ENCODE measurements at regions not wholly inside any gene's neighbourhood (a gene's known extent, or its start where the extent isn't known, plus 50 kb on each side); places are given as distances from the start of the nearest gene placed in this dataset.

- H3K27ac ChIP-seq (ENCODE audit: low read depth, low read length), result no peak overlapping the region
- H3K18ac ChIP-seq (ENCODE audit: low read length), result no peak overlapping the region
- H3K79me1 ChIP-seq (ENCODE audit: low read length), result no peaks in the 10 kb centered on the region
- H3K36me3 ChIP-seq (ENCODE audit: control insufficient read depth, insufficient read depth, low read length), result no peaks in the 10 kb centered on the region
- H2BK120ac ChIP-seq (ENCODE audit: low read depth, low read length), result no peak overlapping the region
- no peak overlapping the region for H3K56ac ChIP-seq (ENCODE audit: low read length)
- no CpG with 5 or more reads among the region's 8 CpGs for WGBS (ENCODE audit: extremely low coverage, insufficient coverage, low lambda C conversion rate)
- H3K9ac ChIP-seq (ENCODE audit: low read length), result no peak overlapping the region
- no peak overlapping the region for H4K5ac ChIP-seq (ENCODE audit: low read length)
- no peak overlapping the region for H2AK5ac ChIP-seq (ENCODE audit: low read length)
- no peak overlapping the region for H2BK5ac ChIP-seq (ENCODE audit: low read length)
- H3K4ac ChIP-seq (ENCODE audit: low read depth, low read length), result no peak overlapping the region
- no peak overlapping the region for H3K23ac ChIP-seq (ENCODE audit: low read length)
- H3K79me2 ChIP-seq (ENCODE audit: control insufficient read depth, insufficient read depth, low read length), result no peaks in the 10 kb centered on the region
- H3K4me2 ChIP-seq (ENCODE audit: low read length), result no peak overlapping the region
- H3K27me3 ChIP-seq (ENCODE audit: insufficient read depth, low read length, poor library complexity), result no peaks in the 10 kb centered on the region
- peaks cover 2% of the 10 kb centered on the region for H3K4me1 ChIP-seq (ENCODE audit: control insufficient read depth, low read depth, low read length)
- H3K4me3 ChIP-seq (ENCODE audit: low read length), result no peak overlapping the region
- H4K8ac ChIP-seq (ENCODE audit: low read depth, low read length), result no peak overlapping the region
- no peak overlapping the region for H2BK15ac ChIP-seq (replicated peaks; ENCODE audit: low read depth)
- no peak for DNase-seq
Measured at GRCh38 chr18:56083523-56084287, 495.7 kb upstream of the TCF4 start.

DNA sequence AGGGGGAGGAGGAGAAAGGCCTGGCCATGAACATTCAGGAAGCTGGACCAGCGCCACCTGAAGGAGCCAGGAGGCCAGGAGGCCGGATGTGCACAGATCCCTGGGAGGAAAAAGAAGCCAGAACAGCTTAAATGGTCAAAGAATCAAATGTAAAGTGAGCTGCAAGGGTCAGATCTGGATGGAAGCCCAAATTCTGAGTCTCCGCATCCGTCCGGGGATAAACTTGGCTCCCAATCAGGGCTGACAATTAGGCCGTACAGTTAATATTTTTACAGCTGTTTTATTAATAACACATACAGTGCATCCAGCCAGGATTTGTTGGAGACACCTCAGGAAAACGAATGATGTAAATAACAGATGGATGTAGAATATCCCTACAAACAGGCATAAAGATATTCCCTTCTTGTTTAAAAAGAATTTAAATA, 495.1 kb upstream of the TCF4 start:
- WGBS (ENCODE audit: extremely low coverage, insufficient coverage, low lambda C conversion rate), result no CpG with 5 or more reads among the region's 7 CpGs
- H3K4ac ChIP-seq (ENCODE audit: low read depth, low read length), result no peak overlapping the region
- H3K4me3 ChIP-seq (ENCODE audit: low read length), result no peak overlapping the region
- H3K79me2 ChIP-seq (ENCODE audit: control insufficient read depth, insufficient read depth, low read length), result no peaks in the 10 kb centered on the region
- H3K4me1 ChIP-seq (ENCODE audit: control insufficient read depth, low read depth, low read length), result peaks cover 2% of the 10 kb centered on the region
- no peak overlapping the region for H3K23ac ChIP-seq (ENCODE audit: low read length)
- no peak overlapping the region for H3K56ac ChIP-seq (ENCODE audit: low read length)
- no peaks in the 10 kb centered on the region for H3K79me1 ChIP-seq (ENCODE audit: low read length)
- H2AK5ac ChIP-seq (ENCODE audit: low read length), result no peak overlapping the region
- no peak overlapping the region for H3K4me2 ChIP-seq (ENCODE audit: low read length)
- no peak overlapping the region for H2BK15ac ChIP-seq (replicated peaks; ENCODE audit: low read depth)
- no peak overlapping the region for H3K18ac ChIP-seq (ENCODE audit: low read length)
- no peaks in the 10 kb centered on the region for H3K27me3 ChIP-seq (ENCODE audit: insufficient read depth, low read length, poor library complexity)
- H3K27ac ChIP-seq (ENCODE audit: low read depth, low read length), result no peak overlapping the region
- no peak overlapping the region for H3K9ac ChIP-seq (ENCODE audit: low read length)
- peak; percentile 26 for DNase-seq
- no peak overlapping the region for H2BK120ac ChIP-seq (ENCODE audit: low read depth, low read length)
- H4K5ac ChIP-seq (ENCODE audit: low read length), result no peak overlapping the region
- H2BK5ac ChIP-seq (ENCODE audit: low read length), result no peak overlapping the region
- H4K8ac ChIP-seq (ENCODE audit: low read depth, low read length), result no peak overlapping the region
- no peaks in the 10 kb centered on the region for H3K36me3 ChIP-seq (ENCODE audit: control insufficient read depth, insufficient read depth, low read length)

DNA sequence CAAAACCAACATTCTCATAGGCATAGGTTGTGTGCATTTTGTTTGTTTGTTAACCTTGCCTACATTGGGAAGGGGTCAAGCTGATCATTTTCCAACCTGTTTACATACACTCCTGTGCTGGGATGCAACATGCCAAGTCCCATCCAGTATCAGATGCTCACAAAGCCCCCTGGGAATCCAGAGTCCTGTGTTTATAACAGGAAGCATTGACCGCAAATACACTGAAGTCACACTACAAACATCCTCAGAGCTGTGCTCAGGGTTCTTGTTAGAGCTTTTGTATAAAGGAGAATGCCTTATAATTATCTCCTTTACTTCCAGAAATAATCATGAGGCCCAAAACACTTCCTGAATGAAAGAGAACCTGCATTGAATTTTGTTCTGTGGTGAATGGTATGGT, 488.7 kb upstream of the TCF4 start:
- Histone ChIP-seq H3K36me3 (ENCODE audit: control insufficient read depth, insufficient read depth, low read length) (no peaks in the 10 kb centered on the region), H3K27me3 (ENCODE audit: insufficient read depth, low read length, poor library complexity) (no peaks in the 10 kb centered on the region), H2AK5ac (ENCODE audit: low read length) (no peak overlapping the region), H3K18ac (ENCODE audit: low read length) (no peak overlapping the region), H3K9ac (ENCODE audit: low read length) (no peak overlapping the region), H2BK5ac (ENCODE audit: low read length) (no peak overlapping the region), H3K4me2 (ENCODE audit: low read length) (no peak overlapping the region), H3K79me1 (ENCODE audit: low read length) (no peaks in the 10 kb centered on the region), H3K23ac (ENCODE audit: low read length) (no peak overlapping the region), H3K4me1 (ENCODE audit: control insufficient read depth, low read depth, low read length) (no peaks in the 10 kb centered on the region), H3K56ac (ENCODE audit: low read length) (no peak overlapping the region), H2BK120ac (ENCODE audit: low read depth, low read length) (no peak overlapping the region), H2BK15ac (replicated peaks; ENCODE audit: low read depth) (no peak overlapping the region), H3K4me3 (ENCODE audit: low read length) (no peak overlapping the region), H4K8ac (ENCODE audit: low read depth, low read length) (no peak overlapping the region), H3K79me2 (ENCODE audit: control insufficient read depth, insufficient read depth, low read length) (no peaks in the 10 kb centered on the region), H4K5ac (ENCODE audit: low read length) (no peak overlapping the region), H3K27ac (ENCODE audit: low read depth, low read length) (no peak overlapping the region), H3K4ac (ENCODE audit: low read depth, low read length) (no peak overlapping the region)
- DNase-seq, result no peak
- WGBS (ENCODE audit: extremely low coverage, insufficient coverage, low lambda C conversion rate), result no CpG with 5 or more reads among the region's 1 CpG

DNA sequence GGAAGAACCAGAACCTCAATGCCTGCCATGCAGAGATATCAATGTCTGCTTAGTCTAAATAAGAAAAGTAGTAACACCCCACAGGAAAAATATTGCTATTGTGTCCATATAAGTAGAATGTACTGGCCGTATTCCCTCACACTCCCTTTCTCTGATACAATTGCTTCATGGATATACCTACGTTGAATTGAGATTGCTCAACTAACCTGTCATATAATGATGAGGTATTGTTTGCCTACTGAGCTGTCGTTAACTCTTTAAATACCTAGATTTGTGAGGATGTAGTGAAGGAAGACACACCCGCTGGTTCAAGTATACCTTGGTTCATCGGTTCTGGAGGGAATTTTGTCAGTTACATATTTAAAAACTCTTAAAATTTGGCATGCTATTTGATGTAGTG, 480.7 kb upstream of the TCF4 start:
- Histone ChIP-seq H4K8ac (ENCODE audit: low read depth, low read length) (no peak overlapping the region), H3K23ac (ENCODE audit: low read length) (no peak overlapping the region), H3K79me2 (ENCODE audit: control insufficient read depth, insufficient read depth, low read length) (no peaks in the 10 kb centered on the region), H3K27me3 (ENCODE audit: insufficient read depth, low read length, poor library complexity) (no peaks in the 10 kb centered on the region), H3K4ac (ENCODE audit: low read depth, low read length) (no peak overlapping the region), H2BK120ac (ENCODE audit: low read depth, low read length) (no peak overlapping the region), H3K4me1 (ENCODE audit: control insufficient read depth, low read depth, low read length) (no peaks in the 10 kb centered on the region), H2BK5ac (ENCODE audit: low read length) (no peak overlapping the region), H3K18ac (ENCODE audit: low read length) (no peak overlapping the region), H3K4me3 (ENCODE audit: low read length) (no peak overlapping the region), H3K79me1 (ENCODE audit: low read length) (no peaks in the 10 kb centered on the region), H3K4me2 (ENCODE audit: low read length) (no peak overlapping the region), H3K9ac (ENCODE audit: low read length) (no peak overlapping the region), H3K36me3 (ENCODE audit: control insufficient read depth, insufficient read depth, low read length) (no peaks in the 10 kb centered on the region), H3K27ac (ENCODE audit: low read depth, low read length) (no peak overlapping the region), H2BK15ac (replicated peaks; ENCODE audit: low read depth) (no peak overlapping the region), H3K56ac (ENCODE audit: low read length) (no peak overlapping the region), H4K5ac (ENCODE audit: low read length) (no peak overlapping the region), H2AK5ac (ENCODE audit: low read length) (no peak overlapping the region)
- no peak for DNase-seq
- WGBS (ENCODE audit: extremely low coverage, insufficient coverage, low lambda C conversion rate), result no CpG with 5 or more reads among the region's 5 CpGs

GRCh38 chr18:56067969-56068671, 480.1 kb upstream of the TCF4 start:
- Histone ChIP-seq H2BK15ac (replicated peaks; ENCODE audit: low read depth) (no peak overlapping the region), H3K23ac (ENCODE audit: low read length) (no peak overlapping the region), H3K9ac (ENCODE audit: low read length) (no peak overlapping the region), H3K79me1 (ENCODE audit: low read length) (no peaks in the 10 kb centered on the region), H3K4me1 (ENCODE audit: control insufficient read depth, low read depth, low read length) (no peaks in the 10 kb centered on the region), H3K79me2 (ENCODE audit: control insufficient read depth, insufficient read depth, low read length) (no peaks in the 10 kb centered on the region), H3K4me2 (ENCODE audit: low read length) (no peak overlapping the region), H4K5ac (ENCODE audit: low read length) (no peak overlapping the region), H3K56ac (ENCODE audit: low read length) (no peak overlapping the region), H3K4me3 (ENCODE audit: low read length) (no peak overlapping the region), H2BK120ac (ENCODE audit: low read depth, low read length) (no peak overlapping the region), H4K8ac (ENCODE audit: low read depth, low read length) (no peak overlapping the region), H2AK5ac (ENCODE audit: low read length) (no peak overlapping the region), H3K36me3 (ENCODE audit: control insufficient read depth, insufficient read depth, low read length) (no peaks in the 10 kb centered on the region), H2BK5ac (ENCODE audit: low read length) (no peak overlapping the region), H3K18ac (ENCODE audit: low read length) (no peak overlapping the region), H3K4ac (ENCODE audit: low read depth, low read length) (no peak overlapping the region), H3K27ac (ENCODE audit: low read depth, low read length) (no peak overlapping the region), H3K27me3 (ENCODE audit: insufficient read depth, low read length, poor library complexity) (no peaks in the 10 kb centered on the region)
- peak; percentile 57 for DNase-seq
- no CpG with 5 or more reads among the region's 2 CpGs for WGBS (ENCODE audit: extremely low coverage, insufficient coverage, low lambda C conversion rate)
